ENCODE measurements at regions not wholly inside any gene's neighbourhood (a gene's known extent, or its start where the extent isn't known, plus 50 kb on each side); places are given as distances from the start of the nearest gene placed in this dataset.

- TF ChIP-seq ZFX (IDR thresholded peaks at IDR 0.05) = no peak
- TF ChIP-seq ZNF274 (IDR thresholded peaks at IDR 0.05; ENCODE audit: low read depth, low read length) = no peak
- TF ChIP-seq ATF3 (IDR thresholded peaks at IDR 0.05) = no peak
- TF ChIP-seq TCF7L2 (IDR thresholded peaks at IDR 0.05; ENCODE audit: borderline replicate concordance, extremely low read depth, insufficient read depth, insufficient read length) = no peak
- TF ChIP-seq SP1 (IDR thresholded peaks at IDR 0.05; ENCODE audit: low read depth) = no peak
- no peak for TF ChIP-seq CBX3 (IDR thresholded peaks at IDR 0.05; ENCODE audit: low read depth)
- TF ChIP-seq YY1 (IDR thresholded peaks at IDR 0.05; ENCODE audit: extremely low read depth, insufficient replicate concordance, low read depth, low read length) = no peak
- TF ChIP-seq SRF (IDR thresholded peaks at IDR 0.05; ENCODE audit: low read depth) = no peak
Observed at GRCh38 chr16:13793841-13794409, 126.0 kb upstream of the ERCC4 start (continued).

- H3K27me3 ChIP-seq (ENCODE audit: insufficient read depth, low read length) = peaks cover 15% of the 10 kb centered on the region; the same call in 1 of the 2 replicates
- POLR2A ChIA-PET = no interaction called here
- intact Hi-C loops (cut with micrococcal nuclease) = no loop called here
Observed at GRCh38 chr16:13795131-13795530, 124.8 kb upstream of the ERCC4 start.

More at GRCh38 chr16:13795131-13795530, 124.8 kb upstream of the ERCC4 start:
- H3K9me2 ChIP-seq (ENCODE audit: insufficient read depth) = no peaks in the 10 kb centered on the region
- H3K36me3 ChIP-seq (ENCODE audit: control insufficient read depth in 1 of 2, insufficient read depth in 2 of 2, low read length in 2 of 2) = no peaks in the 10 kb centered on the region
- no peak overlapping the region for H3K4me2 ChIP-seq (ENCODE audit: low read length)
- no peak for TF ChIP-seq ATF3 (IDR thresholded peaks at IDR 0.05)
- TF ChIP-seq, protein P1, sequence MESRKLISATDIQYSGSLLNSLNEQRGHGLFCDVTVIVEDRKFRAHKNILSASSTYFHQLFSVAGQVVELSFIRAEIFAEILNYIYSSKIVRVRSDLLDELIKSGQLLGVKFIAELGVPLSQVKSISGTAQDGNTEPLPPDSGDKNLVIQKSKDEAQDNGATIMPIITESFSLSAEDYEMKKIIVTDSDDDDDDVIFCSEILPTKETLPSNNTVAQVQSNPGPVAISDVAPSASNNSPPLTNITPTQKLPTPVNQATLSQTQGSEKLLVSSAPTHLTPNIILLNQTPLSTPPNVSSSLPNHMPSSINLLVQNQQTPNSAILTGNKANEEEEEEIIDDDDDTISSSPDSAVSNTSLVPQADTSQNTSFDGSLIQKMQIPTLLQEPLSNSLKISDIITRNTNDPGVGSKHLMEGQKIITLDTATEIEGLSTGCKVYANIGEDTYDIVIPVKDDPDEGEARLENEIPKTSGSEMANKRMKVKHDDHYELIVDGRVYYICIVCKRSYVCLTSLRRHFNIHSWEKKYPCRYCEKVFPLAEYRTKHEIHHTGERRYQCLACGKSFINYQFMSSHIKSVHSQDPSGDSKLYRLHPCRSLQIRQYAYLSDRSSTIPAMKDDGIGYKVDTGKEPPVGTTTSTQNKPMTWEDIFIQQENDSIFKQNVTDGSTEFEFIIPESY (IDR thresholded peaks at IDR 0.05; ENCODE audit: extremely low read depth, insufficient replicate concordance, low read length) = no peak
- no peak for TF ChIP-seq SIN3A (IDR thresholded peaks at IDR 0.05; ENCODE audit: low read depth)
- TF ChIP-seq SRF (IDR thresholded peaks at IDR 0.05; ENCODE audit: low read depth) = no peak
- TF ChIP-seq EZH2 (IDR thresholded peaks at IDR 0.05) = no peak
- no peak for TF ChIP-seq SP1 (IDR thresholded peaks at IDR 0.05; ENCODE audit: low read depth)
- TF ChIP-seq MAX (IDR thresholded peaks at IDR 0.05) = no peak
- TF ChIP-seq FOSL1 (IDR thresholded peaks at IDR 0.05; ENCODE audit: low read depth) = no peak
- no peak for TF ChIP-seq POLR2AphosphoS5 (IDR thresholded peaks at IDR 0.05; ENCODE audit: low read depth, low read length)
- no peak for TF ChIP-seq JUND (IDR thresholded peaks at IDR 0.05)
- no peak for TF ChIP-seq RAD21 (IDR thresholded peaks at IDR 0.05; ENCODE audit: low read depth)
- no peak for TF ChIP-seq ZNF274 (IDR thresholded peaks at IDR 0.05; ENCODE audit: low read depth, low read length)
- TF ChIP-seq YY1 (IDR thresholded peaks at IDR 0.05; ENCODE audit: extremely low read depth, insufficient replicate concordance, low read depth, low read length) = no peak
- no peak for TF ChIP-seq CBX3 (IDR thresholded peaks at IDR 0.05; ENCODE audit: low read depth)
- no peak for TF ChIP-seq ZFX (IDR thresholded peaks at IDR 0.05)
- TF ChIP-seq CEBPB (IDR thresholded peaks at IDR 0.05; ENCODE audit: low read depth) = no peak
- CTCF ChIA-PET = no interaction called here
- no peak overlapping the region for H3K4me3 ChIP-seq (replicated peaks in 1 of 2; ENCODE audit: low read depth in 1 of 2, low read length in 2 of 2)
- no peak overlapping the region for H3K9ac ChIP-seq (ENCODE audit: low read length)
- DNase-seq (ENCODE audit: low read depth, low spot score) (no peak), ATAC-seq (no peak)
- H4K20me1 ChIP-seq (ENCODE audit: insufficient read depth) = no peaks in the 10 kb centered on the region
- H3K4me1 ChIP-seq (ENCODE audit: control insufficient read depth in 1 of 2, insufficient read depth in 2 of 2, low read length in 2 of 2) = no peaks in the 10 kb centered on the region
- no peaks in the 10 kb centered on the region for H3K9me3 ChIP-seq (ENCODE audit: control insufficient read depth in 1 of 2, insufficient read depth in 1 of 2, low read depth in 1 of 2, low read length in 2 of 2)
- RAD21 ChIA-PET (ENCODE audit: low non-redundant PET in 1 of 2, low total read pairs in 2 of 2, uncharacterized antibody in 2 of 2, unreplicated experiment in 2 of 2) = no interaction called here
- H3K27ac ChIP-seq (ENCODE audit: low read depth, low read length) = no peak overlapping the region
- BruUV-seq (replicated peaks) = no TSS peak
- no peak overlapping the region for H2AFZ ChIP-seq (ENCODE audit: low read depth, low read length, poor library complexity, severe bottlenecking)
- no peaks in the 10 kb centered on the region for H3K79me2 ChIP-seq (ENCODE audit: insufficient read depth, low read length)
